Glutamatergic neuron (in vitro differentiated cells): ENCODE measurements at regions not wholly inside any gene's neighbourhood (a gene's known extent, or its start where the extent isn't known, plus 50 kb on each side); places are given as distances from the start of the nearest gene placed in this dataset.
A peak's percentile ranks its signal among the peaks of the same experiment; 100 is the strongest.

Experiments
- DNase-seq: peaks from one replicate; pipeline ENCODE4 v3.0.0; 2022
- H3K27ac Mint-ChIP-seq: one replicate; pipeline ENCODE4 v1.8.0; 2020; ENCODE audit warnings: mild to moderate bottlenecking, mixed read lengths, inconsistent platforms; ENCODE audit not compliant: unreplicated experiment
- H3K27me3 Mint-ChIP-seq: one replicate; pipeline ENCODE4 v1.8.0; 2020; ENCODE audit warnings: mild to moderate bottlenecking, moderate library complexity, mixed read lengths, inconsistent platforms; ENCODE audit not compliant: unreplicated experiment
- H3K36me3 Mint-ChIP-seq: one replicate; pipeline ENCODE4 v1.8.0; 2020; ENCODE audit warnings: mild to moderate bottlenecking, mixed read lengths, inconsistent platforms; ENCODE audit not compliant: unreplicated experiment
- H3K4me1 Mint-ChIP-seq: one replicate; pipeline ENCODE4 v1.8.0; 2020; ENCODE audit warnings: mild to moderate bottlenecking, low read depth, mixed read lengths, inconsistent platforms; ENCODE audit not compliant: unreplicated experiment
- H3K4me3 Mint-ChIP-seq: one replicate; pipeline ENCODE4 v1.8.0; 2020; ENCODE audit warnings: mild to moderate bottlenecking, mixed read lengths, inconsistent platforms; ENCODE audit not compliant: unreplicated experiment
- H3K9me3 Mint-ChIP-seq: one replicate; pipeline ENCODE4 v1.8.0; 2020; ENCODE audit warnings: mild to moderate bottlenecking, moderate library complexity, mixed read lengths, inconsistent platforms; ENCODE audit not compliant: unreplicated experiment
- TF ChIP-seq, protein P1 (sequence below): fragments of 200-600 bp; sonication (generic); IDR thresholded peaks from one replicate; pipeline ENCODE4 v1.5.0; 2021; ENCODE audit not compliant: partially characterized antibody, unreplicated experiment

DNA sequence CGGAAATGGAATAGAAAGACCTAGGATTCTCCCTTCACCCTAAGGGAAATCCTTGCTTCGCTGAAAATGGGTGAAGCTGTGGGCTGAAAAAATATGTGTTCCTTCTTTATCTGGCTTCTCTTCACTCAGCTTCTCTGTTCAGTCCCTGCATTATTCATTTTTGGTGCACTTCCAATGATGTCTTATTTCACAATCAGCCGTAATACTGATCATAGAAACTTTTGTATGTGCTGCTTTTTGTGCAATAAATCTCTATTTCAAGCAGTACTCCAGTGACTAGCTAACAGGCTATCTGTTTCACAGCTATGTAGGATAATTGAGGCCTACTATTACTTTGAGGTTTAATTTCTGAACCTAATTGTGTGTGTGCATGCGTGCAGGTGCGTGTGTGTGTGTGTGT, 144.6 kb downstream of the FOXL1 start:
- Mint-ChIP-seq H3K27me3 (peaks cover 5% of the 10 kb centered on the region), H3K27ac (no peak overlapping the region), H3K9me3 (peaks cover 2% of the 10 kb centered on the region), H3K36me3 (peaks cover 3% of the 10 kb centered on the region), H3K4me3 (no peak overlapping the region), H3K4me1 (peaks cover 6% of the 10 kb centered on the region)
- DNase-seq, result no peak
- TF ChIP-seq, protein P1, sequence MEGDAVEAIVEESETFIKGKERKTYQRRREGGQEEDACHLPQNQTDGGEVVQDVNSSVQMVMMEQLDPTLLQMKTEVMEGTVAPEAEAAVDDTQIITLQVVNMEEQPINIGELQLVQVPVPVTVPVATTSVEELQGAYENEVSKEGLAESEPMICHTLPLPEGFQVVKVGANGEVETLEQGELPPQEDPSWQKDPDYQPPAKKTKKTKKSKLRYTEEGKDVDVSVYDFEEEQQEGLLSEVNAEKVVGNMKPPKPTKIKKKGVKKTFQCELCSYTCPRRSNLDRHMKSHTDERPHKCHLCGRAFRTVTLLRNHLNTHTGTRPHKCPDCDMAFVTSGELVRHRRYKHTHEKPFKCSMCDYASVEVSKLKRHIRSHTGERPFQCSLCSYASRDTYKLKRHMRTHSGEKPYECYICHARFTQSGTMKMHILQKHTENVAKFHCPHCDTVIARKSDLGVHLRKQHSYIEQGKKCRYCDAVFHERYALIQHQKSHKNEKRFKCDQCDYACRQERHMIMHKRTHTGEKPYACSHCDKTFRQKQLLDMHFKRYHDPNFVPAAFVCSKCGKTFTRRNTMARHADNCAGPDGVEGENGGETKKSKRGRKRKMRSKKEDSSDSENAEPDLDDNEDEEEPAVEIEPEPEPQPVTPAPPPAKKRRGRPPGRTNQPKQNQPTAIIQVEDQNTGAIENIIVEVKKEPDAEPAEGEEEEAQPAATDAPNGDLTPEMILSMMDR, result no peak

DNA sequence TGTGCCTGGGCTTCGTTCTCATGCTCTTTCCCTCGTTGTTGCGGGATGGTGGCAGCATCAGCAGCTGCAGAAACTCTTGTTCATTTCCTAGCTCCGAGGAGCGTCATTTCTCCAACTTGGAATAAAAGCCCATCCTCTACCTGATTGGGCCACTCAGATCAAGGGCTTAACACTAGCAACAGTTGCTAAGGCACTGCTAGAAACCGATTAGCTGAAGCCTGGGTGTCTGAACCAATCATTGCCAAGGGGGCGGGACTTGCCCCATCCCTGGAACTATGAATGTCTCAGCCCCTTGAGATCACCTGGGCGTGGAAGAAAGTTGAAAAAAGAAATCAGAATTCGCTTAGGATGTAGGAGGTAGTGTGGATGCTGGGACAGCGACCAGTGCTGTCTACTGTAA, 145.3 kb downstream of the FOXL1 start:
- DNase-seq, result peak; percentile 11
- Mint-ChIP-seq H3K9me3 (peaks cover 2% of the 10 kb centered on the region), H3K4me3 (no peak overlapping the region), H3K27me3 (peaks cover 8% of the 10 kb centered on the region), H3K27ac (no peak overlapping the region), H3K4me1 (peaks cover 6% of the 10 kb centered on the region), H3K36me3 (peaks cover 3% of the 10 kb centered on the region)
- TF ChIP-seq, protein P1, result no peak

DNA sequence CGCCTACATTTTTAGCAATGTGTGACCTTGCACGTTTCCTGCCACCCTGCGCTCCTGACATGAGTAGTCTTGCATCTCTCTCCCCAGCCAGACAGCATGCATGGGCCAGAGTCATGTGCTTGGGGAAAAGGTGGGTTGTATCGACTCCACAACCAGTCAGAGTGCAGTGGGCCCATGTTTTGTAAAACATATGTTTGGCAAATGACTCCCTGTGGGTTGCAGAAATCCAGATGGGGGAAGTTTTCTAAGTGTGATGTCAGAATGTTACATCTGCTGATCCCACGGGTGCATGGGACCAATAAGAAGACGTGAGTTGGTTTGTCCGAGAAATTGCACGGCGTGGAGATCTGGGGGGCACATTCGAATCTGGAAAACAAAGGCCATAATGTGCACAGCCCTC, 147.1 kb downstream of the FOXL1 start:
- H3K27ac Mint-ChIP-seq, result no peak overlapping the region
- H3K9me3 Mint-ChIP-seq, result peaks cover 2% of the 10 kb centered on the region
- DNase-seq, result no peak
- peaks cover 3% of the 10 kb centered on the region for H3K36me3 Mint-ChIP-seq
- H3K27me3 Mint-ChIP-seq, result peaks cover 10% of the 10 kb centered on the region
- H3K4me3 Mint-ChIP-seq, result no peak overlapping the region
- TF ChIP-seq, protein P1, result no peak
- peaks cover 6% of the 10 kb centered on the region for H3K4me1 Mint-ChIP-seq

DNA sequence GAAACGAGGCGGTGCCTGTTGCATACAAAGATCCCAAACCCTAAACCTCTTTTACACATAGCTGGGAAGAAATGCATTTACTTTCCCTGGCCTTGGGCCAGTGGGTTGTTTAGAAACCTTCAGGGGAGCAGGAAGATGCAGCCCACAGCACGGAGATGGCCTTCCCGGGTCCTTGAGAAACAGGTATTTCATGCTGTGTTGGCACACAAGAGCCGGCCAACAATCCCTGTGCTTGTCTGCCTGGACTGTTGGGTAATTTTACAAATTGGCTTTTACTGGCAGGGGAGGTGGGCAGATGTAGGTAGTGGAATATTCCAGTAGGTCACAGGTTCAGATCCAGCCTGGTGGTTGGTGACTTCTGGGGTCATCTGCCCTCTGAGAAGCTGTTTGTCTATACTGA, 148.0 kb downstream of the FOXL1 start:
- peak; percentile 7 for DNase-seq
- TF ChIP-seq, protein P1, result no peak
- Mint-ChIP-seq H3K4me1 (peaks cover 6% of the 10 kb centered on the region), H3K27ac (no peak overlapping the region), H3K9me3 (peaks cover 2% of the 10 kb centered on the region), H3K27me3 (peaks cover 14% of the 10 kb centered on the region), H3K4me3 (no peak overlapping the region), H3K36me3 (peaks cover 3% of the 10 kb centered on the region)

DNA sequence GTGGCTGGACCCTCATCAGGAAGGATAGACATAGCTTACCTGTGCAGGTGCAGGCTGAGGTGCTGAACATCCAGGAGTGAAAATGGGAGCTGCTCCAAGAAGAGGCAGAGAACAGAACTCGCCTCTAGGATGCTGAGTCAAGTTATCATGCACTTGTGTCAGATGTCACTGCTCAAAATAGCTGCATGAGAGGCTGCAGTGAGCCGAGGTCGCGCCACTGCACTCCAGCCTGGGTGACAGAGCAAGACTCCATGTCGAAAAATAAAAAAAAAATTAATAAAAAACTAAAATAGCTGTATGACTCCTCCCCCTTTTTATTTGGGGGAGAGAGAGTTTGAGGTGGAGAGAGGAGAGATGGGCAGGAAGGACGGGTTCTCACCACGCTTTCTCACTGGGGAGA, 148.8 kb downstream of the FOXL1 start:
- DNase-seq, result no peak
- Mint-ChIP-seq H3K36me3 (peaks cover 3% of the 10 kb centered on the region), H3K27ac (no peak overlapping the region), H3K4me3 (no peak overlapping the region), H3K9me3 (peaks cover 4% of the 10 kb centered on the region), H3K4me1 (peaks cover 6% of the 10 kb centered on the region), H3K27me3 (peaks cover 14% of the 10 kb centered on the region)
- TF ChIP-seq, protein P1, result no peak
